ENCODE measurements at regions not wholly inside any gene's neighbourhood (a gene's known extent, or its start where the extent isn't known, plus 50 kb on each side); places are given as distances from the start of the nearest gene placed in this dataset.

GRCh38 chr18:11324956-11325882 lies 175.8 kb upstream of the PIEZO2 start:
- in situ Hi-C loops (cut with HindIII; ENCODE audit: low sequenced_read_pairs), result no loop called here

GRCh38 chr18:11324510-11324909 lies 175.1 kb upstream of the PIEZO2 start:
- in situ Hi-C loops (cut with HindIII; ENCODE audit: low sequenced_read_pairs), result no loop called here

GRCh38 chr18:11323359-11323819 lies 174.0 kb upstream of the PIEZO2 start:
- in situ Hi-C loops (cut with HindIII; ENCODE audit: low sequenced_read_pairs), result no loop called here

- in situ Hi-C loops (cut with HindIII; ENCODE audit: low sequenced_read_pairs), result no loop called here
These were observed 173.3 kb upstream of the PIEZO2 start for GRCh38 chr18:11322716-11323115.

GRCh38 chr18:11322006-11322405 lies 172.6 kb upstream of the PIEZO2 start:
- in situ Hi-C loops (cut with HindIII; ENCODE audit: low sequenced_read_pairs), result no loop called here

- in situ Hi-C loops (cut with HindIII; ENCODE audit: low sequenced_read_pairs), result no loop called here
These were observed 171.6 kb upstream of the PIEZO2 start for GRCh38 chr18:11320986-11321385.

- in situ Hi-C loops (cut with HindIII; ENCODE audit: low sequenced_read_pairs), result no loop called here
These were observed 167.2 kb upstream of the PIEZO2 start for GRCh38 chr18:11316546-11316945.

GRCh38 chr18:11310476-11311086 lies 161.2 kb upstream of the PIEZO2 start:
- in situ Hi-C loops (cut with HindIII; ENCODE audit: low sequenced_read_pairs), result no loop called here

GRCh38 chr18:11309172-11309571 lies 159.8 kb upstream of the PIEZO2 start:
- in situ Hi-C loops (cut with HindIII; ENCODE audit: low sequenced_read_pairs), result no loop called here

- in situ Hi-C loops (cut with HindIII; ENCODE audit: low sequenced_read_pairs), result no loop called here
These were observed 159.1 kb upstream of the PIEZO2 start for GRCh38 chr18:11308499-11308898.

- in situ Hi-C loops (cut with HindIII; ENCODE audit: low sequenced_read_pairs), result no loop called here
These were observed 158.3 kb upstream of the PIEZO2 start for GRCh38 chr18:11307716-11308115.

GRCh38 chr18:11305507-11305906 lies 156.1 kb upstream of the PIEZO2 start:
- in situ Hi-C loops (cut with HindIII; ENCODE audit: low sequenced_read_pairs), result no loop called here

- in situ Hi-C loops (cut with HindIII; ENCODE audit: low sequenced_read_pairs), result no loop called here
These were observed 155.6 kb upstream of the PIEZO2 start for GRCh38 chr18:11304928-11305327.

GRCh38 chr18:11296946-11297345 lies 147.6 kb upstream of the PIEZO2 start:
- in situ Hi-C loops (cut with HindIII; ENCODE audit: low sequenced_read_pairs), result loop anchor here (10.0 kb wide), 1 partner anchor 422 kb away; no protein-coding TSS in a partner anchor

GRCh38 chr18:11293794-11294193 lies 144.4 kb upstream of the PIEZO2 start:
- in situ Hi-C loops (cut with HindIII; ENCODE audit: low sequenced_read_pairs), result loop anchor here (10.0 kb wide), 1 partner anchor 419 kb away; no protein-coding TSS in a partner anchor

GRCh38 chr18:11290786-11291185 lies 141.4 kb upstream of the PIEZO2 start:
- in situ Hi-C loops (cut with HindIII; ENCODE audit: low sequenced_read_pairs), result loop anchor here (10.0 kb wide), 1 partner anchor 416 kb away; no protein-coding TSS in a partner anchor

GRCh38 chr18:11289248-11289647 lies 139.9 kb upstream of the PIEZO2 start:
- in situ Hi-C loops (cut with HindIII; ENCODE audit: low sequenced_read_pairs), result no loop called here

GRCh38 chr18:11288401-11288800 lies 139.0 kb upstream of the PIEZO2 start:
- in situ Hi-C loops (cut with HindIII; ENCODE audit: low sequenced_read_pairs), result no loop called here

GRCh38 chr18:11286431-11286830 lies 137.1 kb upstream of the PIEZO2 start:
- in situ Hi-C loops (cut with HindIII; ENCODE audit: low sequenced_read_pairs), result no loop called here

- in situ Hi-C loops (cut with HindIII; ENCODE audit: low sequenced_read_pairs), result no loop called here
These were observed 135.4 kb upstream of the PIEZO2 start for GRCh38 chr18:11284811-11285210.

- in situ Hi-C loops (cut with HindIII; ENCODE audit: low sequenced_read_pairs), result no loop called here
These were observed 135.0 kb upstream of the PIEZO2 start for GRCh38 chr18:11284349-11284748.

Measured in DLD1 (cell line).